Cardiac muscle cell (in vitro differentiated cells and primary cell): ENCODE measurements at regions not wholly inside any gene's neighbourhood (a gene's known extent, or its start where the extent isn't known, plus 50 kb on each side); places are given as distances from the start of the nearest gene placed in this dataset.

Experiments
- DNase-seq, 2 donors: peaks; one replicate each; pipeline versions ENCODE4 v3.0.0 to v3.0.0-alpha.2; 2010 to 2017; ENCODE audit warnings: low read depth in 1 of 2, low spot score in 1 of 2
- H3K27ac ChIP-seq: fragments of 200-600 bp; sonication (generic); 2 replicates; pipeline ENCODE4 v1.5.1; 2016
- H3K27me3 ChIP-seq: fragments of 200-600 bp; sonication (generic); 2 replicates; pipeline ENCODE4 v1.6.0; 2016; ENCODE audit warnings: control low read depth
- H3K36me3 ChIP-seq: fragments of 200-600 bp; sonication (generic); 2 replicates; pipeline ENCODE4 v1.5.1; 2016; ENCODE audit warnings: control low read depth
- H3K4me1 ChIP-seq: fragments of 200-600 bp; sonication (generic); 2 replicates; pipeline ENCODE4 v1.8.1; 2017; ENCODE audit warnings: low read depth, mild to moderate bottlenecking, mixed run types
- H3K4me3 ChIP-seq: fragments of 200-600 bp; sonication (generic); 2 replicates; pipeline ENCODE4 v1.5.1; 2016; ENCODE audit warnings: mild to moderate bottlenecking
- H3K9me3 ChIP-seq: fragments of 200-600 bp; sonication (generic); 2 replicates; pipeline ENCODE4 v1.5.1; 2017; ENCODE audit warnings: low read depth, mild to moderate bottlenecking, control low read depth
- CTCF ChIP-seq: IDR thresholded peaks from 2 replicates; pipeline ENCODE4 v1.5.1; 2012; ENCODE audit warnings: low read depth, mild to moderate bottlenecking, low read length

- Histone ChIP-seq H3K27ac (peak overlapping the region; percentile 83), H3K9me3 (no peaks in the 10 kb centered on the region), H3K4me1 (peaks cover 36% of the 10 kb centered on the region), H3K4me3 (no peak overlapping the region), H3K27me3 (no peaks in the 10 kb centered on the region), H3K36me3 (no peaks in the 10 kb centered on the region)
- no peak for DNase-seq
- no peak for TF ChIP-seq CTCF
Measured at GRCh38 chr3:168475704-168476103, 380.0 kb upstream of the GOLIM4 start.

GRCh38 chr3:168473334-168473890, 377.7 kb upstream of the GOLIM4 start:
- H3K36me3 ChIP-seq, result no peaks in the 10 kb centered on the region
- H3K4me3 ChIP-seq, result no peak overlapping the region
- TF ChIP-seq CTCF, result no peak
- no peak overlapping the region for H3K27ac ChIP-seq
- no peak for DNase-seq
- H3K4me1 ChIP-seq, result peaks cover 48% of the 10 kb centered on the region
- no peaks in the 10 kb centered on the region for H3K27me3 ChIP-seq
- H3K9me3 ChIP-seq, result no peaks in the 10 kb centered on the region

- no peak for DNase-seq
- peaks cover 48% of the 10 kb centered on the region for H3K4me1 ChIP-seq
- H3K27ac ChIP-seq, result no peak overlapping the region
- H3K36me3 ChIP-seq, result no peaks in the 10 kb centered on the region
- no peaks in the 10 kb centered on the region for H3K9me3 ChIP-seq
- H3K27me3 ChIP-seq, result no peaks in the 10 kb centered on the region
- TF ChIP-seq CTCF, result no peak
- no peak overlapping the region for H3K4me3 ChIP-seq
Measured at GRCh38 chr3:168472783-168473182, 377.1 kb upstream of the GOLIM4 start.

GRCh38 chr3:168470380-168470779, 374.7 kb upstream of the GOLIM4 start:
- no peak overlapping the region for H3K27ac ChIP-seq
- H3K9me3 ChIP-seq, result no peaks in the 10 kb centered on the region

GRCh38 chr3:168469436-168469835, 373.7 kb upstream of the GOLIM4 start:
- DNase-seq, result no peak
- Histone ChIP-seq H3K27ac (no peak overlapping the region), H3K27me3 (no peaks in the 10 kb centered on the region), H3K4me3 (no peak overlapping the region), H3K4me1 (peaks cover 21% of the 10 kb centered on the region), H3K36me3 (no peaks in the 10 kb centered on the region), H3K9me3 (no peaks in the 10 kb centered on the region)
- no peak for TF ChIP-seq CTCF

More at GRCh38 chr3:168470380-168470779, 374.7 kb upstream of the GOLIM4 start:
- H3K36me3 ChIP-seq, result no peaks in the 10 kb centered on the region
- peaks cover 31% of the 10 kb centered on the region for H3K4me1 ChIP-seq
- no peaks in the 10 kb centered on the region for H3K27me3 ChIP-seq
- TF ChIP-seq CTCF, result no peak
- DNase-seq, result no peak
- H3K4me3 ChIP-seq, result no peak overlapping the region
